NCI-H1417 treated with DMSO at 0.1 percent for 48 hours (cell line): ENCODE measurements at regions not wholly inside any gene's neighbourhood (a gene's known extent, or its start where the extent isn't known, plus 50 kb on each side); places are given as distances from the start of the nearest gene placed in this dataset.

ENCODE experiments used
- DNase-seq: peaks from one replicate; lab custom pipeline; 2025; lab: John Stamatoyannopoulos, UW

DNA sequence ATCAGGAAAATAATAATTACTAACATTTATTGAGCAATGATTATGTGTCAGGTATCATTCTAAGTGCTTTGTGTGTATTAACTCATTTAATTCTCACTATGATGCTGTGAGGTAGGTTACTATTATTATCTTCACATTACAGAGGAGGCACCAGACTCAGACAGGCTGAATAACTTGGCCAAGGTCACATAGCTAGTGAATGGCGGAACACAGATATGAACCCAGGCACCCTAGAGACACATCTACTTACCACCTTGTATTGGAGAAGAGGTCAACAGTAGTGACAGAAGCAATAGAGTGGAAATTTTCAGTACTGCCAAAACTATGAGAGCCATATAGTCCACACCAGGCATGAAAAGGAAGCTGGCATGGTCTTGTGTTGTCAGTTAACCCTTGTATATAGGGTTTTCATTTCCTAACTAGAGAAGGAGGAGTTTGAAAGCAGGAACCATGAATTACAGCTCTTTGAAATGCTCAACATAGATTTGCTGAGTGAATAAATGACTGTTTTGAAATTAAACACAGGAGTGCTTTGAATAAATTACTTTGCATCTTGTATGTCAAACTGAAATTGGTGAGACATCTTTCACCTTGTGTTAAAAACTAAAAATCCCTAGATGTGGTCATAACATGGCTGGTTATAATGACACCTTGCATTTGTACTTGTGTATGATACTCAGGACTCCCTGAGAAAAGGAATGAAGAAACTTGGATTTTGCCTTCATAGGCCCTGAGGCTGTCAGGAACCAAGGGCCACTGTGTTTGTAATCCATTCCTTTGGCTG, 71.8 kb downstream of the RTL9 start:
- DNase-seq, result no peak

DNA sequence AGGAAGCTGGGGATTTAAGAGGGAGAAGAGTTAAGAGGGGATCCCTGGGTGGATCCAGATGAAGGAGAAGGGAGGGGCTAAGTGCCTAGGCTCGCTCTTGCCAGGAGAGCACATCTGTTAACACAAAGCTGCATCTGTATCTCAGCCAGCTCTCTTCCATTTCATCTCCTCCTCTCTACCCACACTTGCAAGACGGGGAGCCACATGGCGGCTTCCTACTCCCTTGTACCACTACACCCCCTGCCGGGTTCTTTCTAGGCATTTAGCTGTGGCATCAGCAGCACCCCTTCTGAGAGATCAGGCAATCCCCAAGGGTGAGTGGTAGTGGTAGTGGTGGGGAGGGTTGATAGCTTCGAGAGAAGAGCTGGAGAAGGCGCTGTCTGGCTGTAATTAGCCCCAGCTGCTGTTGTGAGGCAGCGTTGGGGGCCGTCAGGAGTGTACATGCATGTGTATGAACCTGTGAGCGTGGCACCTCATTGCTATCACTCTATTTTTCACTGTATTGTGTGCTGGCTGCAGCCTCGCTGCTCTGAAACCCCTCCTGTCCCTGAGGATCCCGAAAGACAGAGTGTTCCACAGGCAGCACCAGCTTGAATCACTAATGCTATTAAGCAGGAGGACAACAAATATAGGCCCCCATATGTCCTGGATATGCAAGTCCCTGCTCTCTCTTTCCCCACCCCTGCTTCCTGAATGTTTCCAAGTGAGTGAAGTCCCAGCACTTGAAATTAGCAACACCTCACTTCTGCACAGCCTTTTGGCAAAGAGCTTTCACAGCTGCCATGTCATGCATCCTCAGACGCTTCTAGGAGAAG, 73.7 kb downstream of the RTL9 start:
- no peak for DNase-seq

DNA sequence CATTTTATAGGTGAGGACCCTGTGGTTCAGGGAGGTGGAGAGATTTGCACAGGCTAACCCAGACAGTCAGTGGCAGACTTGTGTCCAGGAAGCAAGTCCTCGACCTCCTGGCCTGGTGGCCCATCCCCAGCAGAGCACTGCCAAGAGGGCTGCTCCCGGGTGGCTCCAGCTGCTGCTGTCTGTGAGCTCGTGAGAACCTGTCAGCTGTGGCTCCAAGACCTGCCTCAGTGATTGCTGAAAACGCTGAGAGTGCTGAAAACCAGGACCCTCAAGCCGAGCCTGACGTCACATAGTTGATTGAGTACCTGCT, 74.2 kb downstream of the RTL9 start:
- no peak for DNase-seq

DNA sequence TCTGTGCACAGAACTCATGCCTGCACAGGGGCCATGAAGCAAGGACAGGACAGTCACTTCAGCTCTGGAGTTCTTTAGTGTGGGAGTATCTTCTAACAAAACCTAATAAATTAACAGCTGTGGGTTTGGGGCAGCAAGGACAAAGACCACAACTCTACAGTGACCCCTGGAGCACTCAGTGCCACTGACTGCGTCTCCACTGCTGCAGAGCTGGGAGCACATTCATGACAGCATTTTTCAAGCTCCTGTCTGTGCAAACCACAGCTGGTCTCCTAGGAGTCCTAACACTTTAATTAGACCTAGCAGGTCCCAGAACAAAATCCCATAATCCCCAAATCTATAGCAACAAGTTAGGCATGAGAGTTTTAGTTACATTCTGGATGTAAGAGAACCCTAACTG, 76.5 kb downstream of the RTL9 start:
- no peak for DNase-seq

DNA sequence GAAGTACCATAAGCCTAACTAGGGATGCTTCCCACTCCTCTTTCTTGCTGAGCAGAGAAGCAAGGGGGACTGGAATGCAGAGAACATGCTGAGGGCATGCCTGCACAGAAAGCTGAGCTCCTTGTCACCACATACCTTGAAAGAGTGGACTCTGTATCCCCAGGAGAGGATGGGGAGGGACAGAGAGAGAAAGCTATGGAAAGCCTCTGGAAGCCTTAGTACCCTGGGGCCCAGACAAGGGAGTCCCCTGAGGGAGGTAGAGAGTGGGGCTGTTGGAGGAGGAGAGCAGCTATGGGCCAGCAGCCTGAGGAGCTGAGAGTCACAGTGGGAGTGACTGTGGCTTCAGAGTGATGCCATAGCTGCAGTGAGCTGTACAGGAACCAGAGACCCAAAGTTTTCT, 77.9 kb downstream of the RTL9 start:
- DNase-seq, result no peak

DNA sequence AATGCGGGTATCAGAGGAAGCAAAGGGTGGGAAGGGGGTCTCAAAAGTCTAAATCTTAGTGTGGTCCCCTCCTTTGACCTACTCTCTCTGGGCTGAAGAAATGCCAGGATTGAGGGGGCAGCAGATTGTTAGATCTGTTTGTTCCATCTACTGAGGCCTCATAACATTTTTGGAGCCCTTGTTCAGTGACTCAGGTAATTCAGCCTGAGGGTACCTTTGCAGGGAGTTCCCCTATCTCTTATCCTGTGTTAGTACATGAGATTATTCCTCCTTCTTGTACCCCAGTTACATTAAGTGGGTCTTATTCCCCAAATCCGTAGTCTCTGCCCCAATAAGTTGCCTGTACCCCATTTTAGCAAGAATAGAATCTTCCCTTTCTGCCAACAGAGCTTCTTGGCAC, 79.0 kb downstream of the RTL9 start:
- no peak for DNase-seq

DNA sequence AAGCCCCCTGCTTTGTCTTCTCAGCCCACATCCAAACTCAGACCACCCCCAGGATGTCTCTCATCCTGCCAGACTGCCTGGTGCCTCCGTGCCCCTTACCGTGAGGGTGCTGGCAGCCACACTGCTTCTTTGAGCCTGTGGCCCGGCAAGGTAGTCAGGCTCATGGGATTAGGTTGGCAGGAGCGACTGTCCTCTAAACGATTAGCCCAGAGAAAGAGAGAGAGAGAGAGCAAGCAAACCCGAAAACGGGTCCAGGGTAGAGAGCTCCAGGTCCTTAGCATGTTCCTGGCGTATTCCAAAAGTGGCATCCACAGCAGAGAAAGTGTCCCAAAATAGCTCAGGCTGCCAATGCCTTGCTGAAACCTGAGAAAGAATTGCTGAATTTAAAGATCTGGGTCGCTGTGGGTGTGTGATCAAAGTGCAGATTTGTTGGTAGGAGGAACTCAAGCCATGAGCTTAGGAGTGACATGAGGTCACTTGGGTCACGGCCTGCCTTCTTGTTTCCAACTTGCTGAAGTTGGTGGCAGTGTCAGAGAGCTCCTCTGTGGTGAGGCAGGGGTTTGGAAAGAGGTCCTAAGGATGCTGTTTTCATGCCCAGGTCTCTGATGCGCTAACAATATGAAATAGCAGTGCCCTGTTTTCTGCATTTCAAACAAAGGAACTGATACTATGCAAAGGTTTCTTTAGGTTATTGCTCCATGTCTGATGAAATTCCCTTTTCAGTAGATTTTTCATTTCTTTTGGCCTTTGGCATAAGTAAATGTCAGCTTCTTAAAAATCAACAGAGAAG, 81.6 kb downstream of the RTL9 start:
- DNase-seq, result no peak

DNA sequence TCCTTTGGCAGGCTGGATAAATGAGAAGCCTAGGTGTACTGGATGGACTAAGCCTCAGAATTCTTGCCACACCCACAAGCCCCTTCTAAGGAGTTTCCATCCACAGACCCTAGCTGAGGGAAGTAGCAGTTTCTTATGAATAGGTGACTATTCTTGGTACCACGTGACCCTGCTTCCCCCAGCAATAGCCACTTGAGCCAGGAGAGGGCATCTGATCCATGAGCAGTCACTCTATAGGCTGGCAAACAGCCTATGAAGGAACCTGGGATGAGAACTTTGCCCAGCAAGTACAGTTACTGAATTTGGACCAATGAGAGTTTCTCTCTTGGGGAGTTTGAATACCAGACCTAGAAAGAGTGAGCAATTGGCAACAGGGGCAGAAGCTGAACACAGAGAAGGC, 84.0 kb downstream of the RTL9 start:
- no peak for DNase-seq

DNA sequence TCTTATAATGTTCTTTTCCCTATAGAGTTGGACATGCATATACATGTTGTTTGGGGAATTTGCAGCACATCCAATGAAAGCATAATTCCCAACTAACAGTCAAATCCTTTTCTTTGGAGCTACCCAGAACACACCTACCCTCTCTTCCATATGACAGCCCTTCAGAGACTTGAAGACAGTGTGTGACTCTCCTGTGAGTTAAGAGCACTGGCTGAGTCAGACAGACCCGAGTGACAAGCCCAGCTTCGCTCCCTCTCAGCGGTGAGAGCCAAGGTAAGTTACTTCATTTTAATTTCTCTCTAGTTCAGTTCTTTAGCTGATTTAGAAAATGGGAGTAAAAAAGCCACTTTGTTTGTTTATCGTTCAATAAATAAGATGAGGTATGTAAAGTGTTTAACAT, 86.3 kb downstream of the RTL9 start:
- no peak for DNase-seq

DNA sequence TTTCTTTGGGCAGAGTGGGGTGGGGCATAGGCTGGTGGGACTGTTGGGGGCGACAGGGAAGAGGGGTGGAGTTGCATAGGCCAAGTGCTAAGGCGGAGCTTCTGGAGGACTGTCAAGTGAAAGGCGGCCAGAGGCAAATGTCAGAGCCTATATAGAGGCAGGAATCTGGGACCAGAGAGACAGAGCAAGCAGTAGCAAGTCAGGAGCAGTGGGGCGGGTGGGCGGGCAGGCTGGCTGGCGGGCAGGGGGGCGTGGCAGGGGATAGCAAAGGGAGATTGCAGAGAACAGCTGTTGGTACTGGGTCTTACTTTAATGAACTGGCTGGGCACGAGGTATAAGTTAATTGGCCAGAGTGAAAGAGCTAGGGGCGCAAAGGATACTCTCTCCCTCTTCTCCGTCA, 89.8 kb downstream of the RTL9 start:
- no peak for DNase-seq

DNA sequence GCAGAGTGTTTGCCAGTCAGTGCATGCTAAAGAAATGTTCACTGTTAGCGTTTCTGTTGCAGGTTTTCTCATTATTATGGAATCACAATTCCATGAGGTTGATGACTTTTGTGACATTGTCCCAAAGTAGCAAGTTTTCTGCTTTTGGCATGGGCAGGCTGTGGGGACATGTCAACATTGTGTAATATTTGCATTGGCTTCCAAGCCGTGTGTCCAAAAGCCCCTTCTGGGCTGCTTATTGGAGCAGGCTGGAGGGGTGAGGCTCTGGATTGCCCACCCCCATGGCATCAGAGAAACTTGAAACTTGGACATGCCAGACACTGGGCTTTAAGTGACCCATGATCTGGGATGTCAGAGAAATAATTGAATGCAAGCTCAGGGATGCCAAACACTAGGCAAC, 90.7 kb downstream of the RTL9 start:
- no peak for DNase-seq

DNA sequence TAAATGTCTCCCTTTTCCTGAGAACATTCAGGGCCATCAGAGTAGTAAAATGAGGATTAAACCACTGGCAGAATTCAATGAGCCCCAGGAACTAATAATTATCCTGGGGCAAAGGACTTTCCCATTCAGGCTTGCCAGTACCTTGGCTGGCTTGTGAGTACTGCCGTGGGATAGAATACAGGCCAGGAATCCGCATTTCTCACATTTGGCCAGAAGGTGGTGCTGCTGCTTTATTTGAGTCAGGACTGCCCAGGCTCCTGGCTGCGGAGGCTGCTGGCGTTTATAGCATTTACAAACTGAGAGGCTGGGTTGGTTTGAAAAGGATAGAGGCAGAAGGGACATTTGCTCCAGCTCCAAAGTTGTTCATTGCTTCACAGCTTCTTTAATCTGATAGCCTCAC, 91.4 kb downstream of the RTL9 start:
- DNase-seq, result no peak

DNA sequence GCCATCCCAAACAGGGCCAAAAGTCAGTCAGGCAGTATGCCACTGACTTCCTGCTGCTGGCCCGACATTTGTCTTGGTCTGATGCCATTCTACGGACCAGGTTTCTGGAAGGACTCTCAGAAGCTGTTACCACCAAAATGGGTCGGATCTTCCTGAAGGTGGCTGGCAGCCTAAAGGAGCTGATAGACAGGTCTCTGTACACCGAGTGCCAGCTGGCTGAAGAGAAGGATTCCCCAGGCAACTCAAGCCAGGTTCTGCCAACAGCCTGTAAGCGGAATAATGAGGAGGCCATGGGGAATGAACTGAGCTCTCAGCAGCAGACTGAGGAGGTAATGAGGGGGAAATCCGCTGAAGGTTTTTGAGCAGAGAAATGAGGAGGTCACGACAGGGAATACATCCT, 95.7 kb downstream of the RTL9 start:
- DNase-seq, result no peak

DNA sequence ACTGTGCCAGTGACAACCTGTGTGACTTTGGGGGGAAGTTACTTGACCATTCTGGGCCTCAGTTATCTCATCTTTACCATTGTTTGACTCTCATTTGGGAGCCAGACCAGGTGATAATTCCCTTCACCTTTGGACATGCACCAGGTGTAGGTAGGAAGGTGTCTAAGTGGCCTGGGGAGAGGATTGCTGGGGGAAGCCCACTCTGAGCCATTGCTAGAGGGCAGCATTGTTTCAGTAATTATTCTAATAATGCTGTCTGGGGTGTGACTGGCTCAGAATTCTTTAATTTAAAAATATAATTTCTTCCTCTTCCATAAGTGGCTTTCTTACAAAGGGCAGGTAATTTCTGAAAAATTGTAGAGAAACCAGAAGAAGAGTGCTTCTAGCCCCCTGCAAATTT, 104.3 kb downstream of the RTL9 start:
- DNase-seq, result no peak

DNA sequence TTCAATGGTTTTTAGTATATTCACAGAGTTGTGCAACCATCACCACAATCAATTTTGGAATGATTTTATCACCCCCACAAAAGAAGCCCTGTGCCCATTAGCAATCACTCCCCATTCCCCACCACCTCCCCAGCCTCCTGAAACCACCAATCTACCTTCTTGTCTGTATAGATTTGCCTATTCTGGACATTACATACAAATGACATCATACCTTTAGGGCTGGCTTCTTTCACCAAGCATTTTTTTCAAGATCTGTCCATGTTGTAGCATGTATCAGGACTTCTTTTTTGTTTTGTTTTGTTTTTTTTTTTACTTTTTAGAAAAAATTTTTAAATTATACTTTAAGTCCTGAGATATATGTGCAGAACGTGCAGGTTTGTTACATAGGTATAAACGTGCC, 108.1 kb downstream of the RTL9 start:
- DNase-seq, result no peak

DNA sequence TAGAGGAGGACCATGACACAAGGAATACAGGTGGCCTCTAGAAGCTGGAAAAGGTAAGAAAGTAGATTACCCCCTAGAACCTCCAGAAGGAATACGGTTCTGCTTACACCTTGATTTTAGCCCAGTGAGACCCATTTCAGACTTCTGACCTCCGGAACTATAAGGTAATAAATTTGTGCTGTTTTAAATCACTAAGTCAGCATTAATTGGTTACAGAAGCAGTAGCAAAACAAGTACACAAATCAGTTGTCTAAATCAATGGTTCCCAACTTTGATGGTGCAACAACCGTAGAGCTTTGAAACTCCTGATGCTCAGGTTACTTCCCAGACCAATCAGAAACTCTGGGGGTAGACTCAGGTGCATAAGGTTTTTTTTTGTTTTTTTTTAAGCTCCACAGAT, 113.6 kb downstream of the RTL9 start:
- no peak for DNase-seq

DNA sequence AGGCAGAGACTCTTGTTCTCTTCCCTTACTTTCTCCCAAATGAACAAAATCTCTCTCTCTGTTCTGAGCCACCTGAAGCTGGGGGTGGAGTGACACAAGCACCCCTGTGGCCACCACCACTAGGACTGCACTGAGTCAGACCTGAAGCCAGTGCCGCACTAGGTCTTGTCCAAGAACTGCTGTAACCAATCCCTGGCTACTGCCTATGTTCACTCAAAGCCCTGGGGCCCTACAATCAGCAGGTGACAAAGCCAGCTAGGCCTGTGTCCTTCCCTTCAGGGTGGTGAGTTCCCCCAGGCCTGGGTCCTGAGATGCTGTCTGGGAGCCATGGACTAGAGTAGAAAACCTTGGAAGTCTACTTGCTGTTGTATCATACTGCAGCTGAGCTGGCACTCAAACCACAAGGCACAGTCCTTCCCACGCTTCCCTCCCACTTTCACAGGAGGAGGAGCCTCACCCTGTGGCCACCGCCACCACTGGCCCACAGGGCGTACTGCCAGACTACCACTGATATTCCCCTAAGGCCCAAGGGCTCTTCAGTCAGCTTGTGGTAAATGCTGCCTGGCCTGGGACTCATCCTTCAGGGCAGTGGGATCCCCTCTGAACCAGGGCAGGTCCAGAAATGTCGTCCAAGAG, 119.1 kb downstream of the RTL9 start:
- DNase-seq, result no peak

DNA sequence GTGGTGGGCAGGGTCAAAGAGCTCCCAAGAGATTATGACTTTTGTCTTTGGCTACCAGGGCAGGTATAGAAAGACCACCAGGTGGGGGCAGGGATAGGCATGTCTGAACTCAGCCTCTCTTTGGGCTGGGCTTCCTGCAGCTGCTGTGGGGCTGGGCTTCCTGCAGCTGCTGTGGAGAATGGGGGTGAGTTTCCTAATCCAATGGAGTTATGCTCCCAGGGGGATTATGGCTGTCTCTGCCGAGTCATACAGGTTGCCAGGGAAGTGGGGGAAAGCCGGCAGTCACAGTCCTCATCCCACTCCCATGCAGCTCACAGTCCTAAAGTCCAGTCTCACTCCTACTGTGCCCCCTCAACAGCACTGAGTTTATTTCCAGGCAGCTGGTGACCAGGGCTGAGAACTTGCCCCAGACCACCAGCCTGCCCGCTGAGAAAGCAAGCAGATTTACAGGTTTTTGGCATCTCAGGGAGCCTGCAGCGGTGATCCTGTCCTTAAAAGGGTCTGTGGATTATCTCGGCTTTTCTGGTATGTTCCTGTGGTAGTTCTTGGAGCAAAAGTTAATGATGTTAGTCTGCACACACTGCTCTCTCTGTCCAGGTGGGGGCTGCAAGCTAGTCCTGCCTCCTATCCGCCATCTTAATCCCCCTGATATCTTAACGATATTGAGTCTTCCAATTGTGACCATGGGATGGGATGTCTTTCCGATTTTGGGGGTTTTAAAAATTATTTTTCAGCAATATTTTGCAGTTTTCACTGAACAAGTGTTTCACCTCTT, 133.4 kb downstream of the RTL9 start:
- no peak for DNase-seq

DNA sequence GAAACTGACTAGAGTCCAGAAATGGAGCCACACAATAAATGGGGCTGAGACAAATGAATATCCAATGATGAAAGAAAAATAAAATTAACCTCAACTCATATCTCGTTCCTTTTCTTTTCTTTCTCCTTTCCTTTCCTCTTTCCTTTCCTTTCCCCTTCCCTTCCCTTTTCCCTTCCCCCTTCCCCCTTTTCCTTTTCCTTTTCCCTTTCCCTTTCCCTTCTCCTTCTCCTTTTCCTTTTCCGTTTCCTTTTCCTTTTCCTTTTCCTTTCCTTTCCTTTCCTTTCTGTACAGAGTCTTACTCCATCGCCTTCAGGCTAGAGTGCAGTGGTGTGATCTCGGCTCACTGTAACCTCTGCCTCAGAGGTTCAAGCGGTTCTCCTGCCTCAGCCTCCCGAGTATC, 146.3 kb downstream of the RTL9 start:
- DNase-seq, result no peak

DNA sequence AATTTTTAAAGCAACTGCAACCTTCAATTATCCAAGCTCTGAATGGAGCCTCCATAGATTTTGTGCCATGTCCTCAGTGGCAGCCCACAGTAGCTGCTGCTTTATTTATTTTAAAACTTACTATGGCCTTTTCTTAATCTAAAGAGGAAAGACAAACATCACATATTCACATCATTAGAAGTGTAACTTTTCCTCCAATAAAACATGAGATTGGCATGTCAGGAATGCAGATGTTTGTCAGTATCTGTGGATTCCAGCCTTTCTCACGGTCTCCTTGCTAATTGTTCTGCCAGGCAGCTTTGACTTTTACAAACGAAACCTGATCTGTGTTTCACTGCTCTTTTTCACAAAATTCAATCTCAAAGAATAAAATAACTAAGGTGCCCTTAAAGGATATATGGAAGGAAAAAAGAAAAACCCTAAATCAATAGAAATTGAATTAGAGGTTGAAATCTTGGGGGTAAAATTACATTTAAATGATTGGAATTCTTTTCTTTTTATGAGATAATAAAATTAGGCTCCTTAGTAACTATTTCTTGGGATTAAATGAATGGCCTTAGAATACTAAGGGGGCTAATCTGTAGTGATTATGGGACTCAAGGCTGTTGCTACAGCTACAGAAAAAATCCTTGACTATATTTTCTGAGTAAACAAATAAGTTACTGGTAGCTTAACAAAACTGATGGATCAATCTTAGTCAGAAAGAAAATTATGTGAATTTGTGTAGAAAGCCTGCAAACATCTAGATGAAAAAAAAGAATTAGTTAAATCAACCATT, 151.3 kb downstream of the RTL9 start:
- no peak for DNase-seq

DNA sequence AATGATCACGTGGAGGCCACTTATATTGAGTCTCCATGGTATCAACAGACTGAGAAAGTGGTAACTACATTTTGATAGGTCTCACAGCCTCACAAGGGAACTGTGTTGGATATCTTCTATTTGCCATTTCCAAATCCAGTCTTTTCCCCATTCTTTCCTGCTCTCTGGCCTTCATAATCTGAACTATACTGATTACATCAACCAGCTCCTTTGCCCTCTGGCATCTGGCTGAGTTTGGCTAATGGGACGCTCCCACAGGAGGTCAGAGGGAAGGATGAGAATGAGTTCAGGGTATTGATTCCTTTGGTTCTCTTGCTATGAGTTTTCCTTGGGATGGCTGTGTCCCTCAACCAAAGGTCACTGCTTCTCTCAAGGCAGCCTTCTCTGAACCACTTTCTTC, 152.6 kb downstream of the RTL9 start:
- no peak for DNase-seq
